Posterior cingulate gyrus (tissue), 11 donors: ENCODE measurements at regions not wholly inside any gene's neighbourhood (a gene's known extent, or its start where the extent isn't known, plus 50 kb on each side); places are given as distances from the start of the nearest gene placed in this dataset.

ENCODE experiments used
- DNase-seq, 10 donors: peaks; one replicate each; pipeline versions ENCODE4 v3.0.0 to v3.0.0-alpha.2; 2020 to 2021; ENCODE audit warnings: mixed read lengths in 3 of 10
- intact Hi-C: fragments of 100-400 bp; cut with DNase I; formaldehyde crosslinking; loops from one replicate; pipeline ENCODE4 v1.15.1; 2023

DNA sequence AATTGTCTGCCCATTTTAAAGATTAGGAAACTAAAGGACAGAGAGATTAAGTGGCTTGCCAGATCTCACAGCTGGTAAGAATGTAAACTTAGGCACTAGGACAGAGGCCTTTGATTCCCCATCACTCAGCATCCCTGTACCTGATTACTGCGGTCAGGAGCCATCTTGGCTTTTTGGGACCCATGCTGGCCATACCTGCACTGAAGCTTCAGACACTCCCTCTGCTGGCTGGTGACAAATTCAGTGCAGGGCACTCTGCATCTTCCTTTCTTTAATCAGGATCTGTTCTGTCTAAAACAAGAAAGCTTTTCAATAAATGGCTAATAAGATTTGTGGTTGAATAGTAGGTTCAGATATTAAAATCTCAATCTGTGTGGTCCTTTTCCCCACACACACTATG is 215.5 kb upstream of the RORB start:
- DNase-seq: no peak
- intact Hi-C loops: no loop called here

GRCh38 chr9:74282526-74283253 is 214.4 kb upstream of the RORB start:
- intact Hi-C loops: no loop called here
- no peak for DNase-seq

DNA sequence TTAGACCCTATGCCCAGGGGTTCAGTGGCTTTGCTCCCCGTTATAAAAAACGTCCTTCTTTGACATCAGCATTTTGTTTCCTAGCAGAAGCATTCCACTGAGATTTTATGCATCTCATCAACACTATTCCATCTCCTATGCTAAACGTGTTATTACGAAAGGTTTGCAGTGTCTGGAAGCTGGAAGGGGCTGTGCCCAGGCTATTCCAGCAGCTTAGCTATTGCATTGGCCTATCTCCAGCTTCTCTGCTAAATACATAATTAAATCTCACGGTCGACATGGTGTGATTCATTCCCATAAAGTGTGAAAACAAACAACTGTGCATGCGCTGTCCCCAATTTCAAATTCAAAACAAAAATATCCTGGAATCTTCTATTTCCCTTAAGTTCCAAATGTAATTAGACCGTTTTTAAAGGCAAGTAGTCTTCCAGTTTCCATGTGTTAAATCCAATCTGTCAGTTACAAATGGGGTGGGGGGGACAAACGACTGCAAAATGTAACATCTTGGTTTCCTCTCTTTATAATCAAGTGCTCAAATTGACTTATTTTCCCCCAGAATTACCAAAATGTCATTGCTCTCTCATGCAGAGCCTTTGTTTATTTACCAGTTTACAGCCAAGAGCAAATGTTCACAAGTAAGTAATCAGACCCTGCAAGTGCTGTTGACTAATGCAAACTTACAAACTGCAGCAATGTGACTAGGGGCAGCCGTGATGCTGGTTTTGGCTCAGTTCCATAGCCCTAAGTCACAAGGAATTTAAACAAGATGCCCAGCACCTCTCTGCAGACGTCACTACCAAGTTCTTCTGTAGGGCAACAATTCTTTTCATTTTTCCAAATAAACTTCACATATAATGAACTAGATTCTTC is 212.3 kb upstream of the RORB start:
- DNase-seq: no peak
- intact Hi-C loops: no loop called here

GRCh38 chr9:74293479-74293878 is 203.7 kb upstream of the RORB start:
- intact Hi-C loops: no loop called here

DNA sequence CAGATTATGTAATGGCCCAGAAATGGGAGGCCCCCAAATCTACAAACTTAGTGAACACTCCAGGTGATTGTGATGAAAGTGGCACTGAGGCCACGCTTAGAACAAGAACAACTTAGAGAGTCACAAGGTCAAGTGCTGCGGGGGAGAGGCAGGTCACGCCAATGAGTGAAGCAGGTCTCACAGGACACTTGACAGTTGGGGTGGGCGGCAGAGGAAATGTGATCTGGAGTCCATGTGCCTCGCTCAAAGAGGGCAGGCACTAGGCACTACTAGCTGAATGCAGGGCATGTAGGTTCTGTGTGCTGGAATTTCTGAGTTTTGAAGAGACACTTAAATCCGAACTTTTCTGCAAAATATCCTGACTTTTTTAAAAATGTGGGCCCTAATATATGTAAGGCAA is 193.2 kb upstream of the RORB start:
- peak in 2 of 10 donors; percentile 46 to 55 for DNase-seq
- intact Hi-C loops: no loop called here

More at GRCh38 chr9:74293479-74293878, 203.7 kb upstream of the RORB start:
- no peak for DNase-seq

GRCh38 chr9:74304598-74304997 is 192.5 kb upstream of the RORB start:
- DNase-seq: no peak
- intact Hi-C loops: no loop called here

DNA sequence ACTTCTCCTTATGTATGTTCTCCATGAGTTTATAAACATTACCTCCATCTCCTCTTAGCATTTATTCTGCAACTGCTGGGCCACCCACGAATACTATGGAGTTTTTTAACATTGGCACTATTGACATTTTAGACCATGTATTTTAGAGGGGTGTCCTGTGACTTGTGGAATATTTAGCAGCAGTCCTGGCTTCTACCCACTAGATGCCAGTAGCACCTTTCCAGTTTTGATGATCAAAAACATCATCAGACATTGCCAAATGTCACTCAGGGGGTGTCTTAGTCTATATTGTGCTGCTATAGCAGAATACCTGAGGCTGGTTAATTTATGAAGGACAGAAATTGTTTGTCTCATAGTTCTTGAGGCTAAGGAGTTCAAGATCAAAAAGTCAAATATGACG is 187.5 kb upstream of the RORB start:
- intact Hi-C loops: no loop called here
- no peak for DNase-seq

- DNase-seq: no peak
- intact Hi-C loops: no loop called here
Measured at GRCh38 chr9:74317235-74317634, 179.9 kb upstream of the RORB start.

- intact Hi-C loops: no loop called here
Measured at GRCh38 chr9:74321396-74321795, 175.7 kb upstream of the RORB start.

GRCh38 chr9:74322661-74323314 is 174.3 kb upstream of the RORB start:
- DNase-seq: no peak

More at GRCh38 chr9:74321396-74321795, 175.7 kb upstream of the RORB start:
- DNase-seq: no peak

GRCh38 chr9:74330487-74331214 is 166.5 kb upstream of the RORB start:
- intact Hi-C loops: no loop called here
- DNase-seq: peak in 4 of 10 donors; percentile 11 to 74 (median 58)

More at GRCh38 chr9:74322661-74323314, 174.3 kb upstream of the RORB start:
- intact Hi-C loops: no loop called here

DNA sequence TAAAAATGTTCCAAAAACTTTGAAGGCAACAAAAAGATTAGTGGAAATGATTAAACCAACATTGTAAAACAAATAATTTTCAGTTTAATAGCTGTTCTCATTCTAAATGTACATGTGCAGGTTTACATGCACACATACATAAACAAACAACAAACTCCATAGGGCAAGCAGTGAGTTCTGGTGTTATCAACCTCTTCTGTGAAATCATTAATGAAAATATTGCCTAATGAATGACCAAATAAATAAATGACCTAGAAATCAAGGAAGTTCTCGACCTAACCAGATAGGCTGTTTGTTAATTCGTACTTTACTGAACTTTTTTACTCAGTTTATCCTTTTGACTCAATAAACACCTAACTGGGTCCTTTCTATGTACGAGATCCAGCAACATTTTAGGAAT is 165.5 kb upstream of the RORB start:
- DNase-seq: no peak
- intact Hi-C loops: no loop called here

DNA sequence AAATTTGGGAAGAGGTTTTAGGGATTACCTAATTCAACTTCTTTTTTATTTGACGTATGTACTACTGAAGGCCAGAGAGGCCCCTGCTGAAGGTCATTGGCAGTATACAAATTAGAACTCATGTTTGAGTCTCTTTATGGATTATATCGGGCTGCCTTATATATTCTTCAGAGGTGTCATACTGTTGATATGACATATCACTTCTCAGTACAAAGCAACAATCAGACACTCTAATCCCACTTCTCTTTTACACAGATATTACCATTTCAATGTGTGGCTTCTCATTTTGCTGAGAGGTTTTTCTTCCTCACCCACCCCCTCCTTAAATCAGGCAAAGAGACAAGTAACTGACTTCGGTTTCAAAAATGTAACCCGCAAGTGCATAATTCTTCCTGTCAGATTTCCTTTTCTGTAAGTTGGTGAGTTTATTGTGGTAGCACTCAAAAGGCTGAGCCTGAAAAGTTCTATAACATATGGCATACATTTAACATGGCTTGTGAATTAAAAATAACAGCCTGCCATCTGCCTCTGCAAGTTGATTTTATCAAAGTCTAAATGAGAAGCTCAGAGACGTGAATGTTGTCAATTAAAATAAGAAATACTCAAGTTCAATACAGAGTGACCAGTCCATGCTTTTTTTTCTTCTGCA is 163.6 kb upstream of the RORB start:
- intact Hi-C loops: no loop called here

GRCh38 chr9:74334271-74334670 is 162.9 kb upstream of the RORB start:
- no peak for DNase-seq
- intact Hi-C loops: no loop called here

More for the DNA sequence above, 163.6 kb upstream of the RORB start:
- no peak for DNase-seq

- DNase-seq: no peak
- intact Hi-C loops: no loop called here
Measured at GRCh38 chr9:74336161-74336560, 161.0 kb upstream of the RORB start.

DNA sequence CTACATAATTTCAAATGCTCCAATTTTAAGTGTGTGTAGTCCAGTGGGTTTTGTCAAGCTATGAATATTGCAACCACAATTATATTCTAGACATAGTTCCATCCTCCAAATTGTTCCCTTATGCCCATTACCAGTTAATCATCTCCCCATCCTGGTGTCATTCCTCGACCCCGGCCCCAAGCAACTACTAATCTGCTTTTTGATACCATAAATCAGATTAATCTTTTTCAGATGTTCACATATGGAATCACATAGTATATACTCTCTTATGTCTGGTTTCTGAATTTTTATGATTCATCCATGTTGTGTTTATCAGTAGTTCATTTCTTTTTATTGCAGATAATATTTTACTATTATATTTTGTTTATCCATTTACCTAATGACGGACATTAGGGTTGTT is 148.4 kb upstream of the RORB start:
- intact Hi-C loops: no loop called here
- DNase-seq: no peak

DNA sequence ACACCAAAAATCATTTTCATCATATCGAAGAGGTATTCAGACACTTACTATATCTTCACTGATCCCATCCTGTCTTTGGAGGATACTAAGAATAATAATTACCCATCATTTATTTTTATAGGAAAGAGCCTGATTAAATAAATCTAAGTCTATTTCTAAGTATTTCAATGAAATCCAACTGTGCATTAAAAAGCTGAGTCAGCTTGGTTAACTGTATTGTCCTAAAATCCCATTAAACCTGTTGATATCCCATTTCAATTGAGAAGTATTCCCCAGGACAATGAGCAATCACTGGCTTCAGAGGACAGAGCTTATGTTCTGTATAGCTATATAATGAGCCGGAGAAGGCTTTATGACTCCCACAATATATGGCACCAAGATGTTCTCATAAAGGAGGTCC is 142.0 kb upstream of the RORB start:
- DNase-seq: no peak
- intact Hi-C loops: no loop called here

- intact Hi-C loops: no loop called here
- no peak for DNase-seq
Measured at GRCh38 chr9:74357577-74357976, 139.6 kb upstream of the RORB start.

- no peak for DNase-seq
- intact Hi-C loops: no loop called here
Measured at GRCh38 chr9:74358959-74359358, 138.2 kb upstream of the RORB start.

DNA sequence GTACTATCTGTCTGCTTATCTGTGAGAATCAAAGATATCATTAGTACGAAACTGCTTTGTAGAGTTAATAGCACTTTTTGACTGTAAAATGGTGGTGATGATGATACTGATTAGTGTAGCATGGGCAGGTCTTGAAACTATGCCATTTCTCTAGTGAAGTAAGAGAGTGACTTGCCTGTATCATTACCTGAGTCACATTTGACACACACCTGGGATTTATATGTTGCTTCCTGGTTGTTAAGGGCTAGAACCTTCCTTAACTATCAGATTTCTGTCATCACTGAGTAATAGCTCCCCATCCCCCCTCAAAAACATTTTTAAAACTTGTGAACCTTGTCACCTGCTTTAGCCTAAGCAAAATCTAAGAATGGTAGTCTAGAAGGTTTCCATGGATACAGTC is 135.6 kb upstream of the RORB start:
- no peak for DNase-seq
- intact Hi-C loops: no loop called here
